SK-N-SH treated with all-trans-retinoic acid at 6 μM for 48 hours (cell line): ENCODE measurements at regions not wholly inside any gene's neighbourhood (a gene's known extent, or its start where the extent isn't known, plus 50 kb on each side); places are given as distances from the start of the nearest gene placed in this dataset.

Source experiments
- ARNTL ChIP-seq: fragments of 450-650 bp; formaldehyde crosslinking; IDR thresholded peaks from 2 replicates; pipeline ENCODE4 v1.5.0; 2020; ENCODE audit warnings: low read depth, mild to moderate bottlenecking, moderate library complexity, borderline replicate concordance
- POU6F1 ChIP-seq: fragments of 250-450 bp; sonication (Bioruptor Pico); IDR thresholded peaks from 2 replicates; pipeline ENCODE4 v1.8.0; 2021; ENCODE audit warnings: low read depth, mild to moderate bottlenecking, moderate library complexity, borderline replicate concordance
- TOX ChIP-seq: fragments of 250-450 bp; sonication (Bioruptor Pico); IDR thresholded peaks from 2 replicates; pipeline ENCODE4 v1.8.0; 2021; ENCODE audit warnings: mild to moderate bottlenecking, moderate library complexity, borderline replicate concordance
- ZFP3 ChIP-seq: fragments of 250-450 bp; sonication (Bioruptor Pico); IDR thresholded peaks from 2 replicates; pipeline ENCODE4 v1.5.0; 2020; ENCODE audit warnings: mild to moderate bottlenecking, moderate library complexity
- ZFP30 ChIP-seq: fragments of 450-650 bp; formaldehyde crosslinking; IDR thresholded peaks from 2 replicates; pipeline ENCODE4 v1.5.0; 2022; ENCODE audit warnings: mild to moderate bottlenecking, moderate library complexity

GRCh38 chr2:42947809-42948600 lies 155.6 kb upstream of the HAAO start:
- TF ChIP-seq ZFP30 (CRISPR knock-in tag), result no peak
- no peak for TF ChIP-seq TOX (CRISPR knock-in tag)
- no peak for TF ChIP-seq ARNTL
- TF ChIP-seq ZFP3 (CRISPR knock-in tag), result no peak
- TF ChIP-seq POU6F1 (CRISPR knock-in tag), result no peak
